ENCODE measurements at regions not wholly inside any gene's neighbourhood (a gene's known extent, or its start where the extent isn't known, plus 50 kb on each side); places are given as distances from the start of the nearest gene placed in this dataset.
"Not testable (repeated sequence)": the region's sequence is repeated elsewhere in the genome, so short reads cannot be mapped to it uniquely, and the experiment has no call there.

- not testable (repeated sequence) for TF ChIP-seq CTCF, POLR2A (IDR thresholded peaks at IDR 0.05)
Measured at GRCh38 chr18:65605352-65605751, 145.5 kb upstream of the CDH7 start.

Data from adrenal gland (tissue), 5 donors.